ENCODE measurements at regions not wholly inside any gene's neighbourhood (a gene's known extent, or its start where the extent isn't known, plus 50 kb on each side); places are given as distances from the start of the nearest gene placed in this dataset.

- no peak for TF ChIP-seq EZH2 (IDR thresholded peaks at IDR 0.05; ENCODE audit: borderline replicate concordance, low read depth, low read length, severe bottlenecking)
- TF ChIP-seq, protein P1, sequence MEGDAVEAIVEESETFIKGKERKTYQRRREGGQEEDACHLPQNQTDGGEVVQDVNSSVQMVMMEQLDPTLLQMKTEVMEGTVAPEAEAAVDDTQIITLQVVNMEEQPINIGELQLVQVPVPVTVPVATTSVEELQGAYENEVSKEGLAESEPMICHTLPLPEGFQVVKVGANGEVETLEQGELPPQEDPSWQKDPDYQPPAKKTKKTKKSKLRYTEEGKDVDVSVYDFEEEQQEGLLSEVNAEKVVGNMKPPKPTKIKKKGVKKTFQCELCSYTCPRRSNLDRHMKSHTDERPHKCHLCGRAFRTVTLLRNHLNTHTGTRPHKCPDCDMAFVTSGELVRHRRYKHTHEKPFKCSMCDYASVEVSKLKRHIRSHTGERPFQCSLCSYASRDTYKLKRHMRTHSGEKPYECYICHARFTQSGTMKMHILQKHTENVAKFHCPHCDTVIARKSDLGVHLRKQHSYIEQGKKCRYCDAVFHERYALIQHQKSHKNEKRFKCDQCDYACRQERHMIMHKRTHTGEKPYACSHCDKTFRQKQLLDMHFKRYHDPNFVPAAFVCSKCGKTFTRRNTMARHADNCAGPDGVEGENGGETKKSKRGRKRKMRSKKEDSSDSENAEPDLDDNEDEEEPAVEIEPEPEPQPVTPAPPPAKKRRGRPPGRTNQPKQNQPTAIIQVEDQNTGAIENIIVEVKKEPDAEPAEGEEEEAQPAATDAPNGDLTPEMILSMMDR (IDR thresholded peaks at IDR 0.05; ENCODE audit: borderline replicate concordance, extremely low read depth, low read length, poor library complexity, severe bottlenecking) = no peak
Measured at GRCh38 chr17:6908807-6909206, 77.3 kb upstream of the TEKT1 start.
